ENCODE measurements at regions not wholly inside any gene's neighbourhood (a gene's known extent, or its start where the extent isn't known, plus 50 kb on each side); places are given as distances from the start of the nearest gene placed in this dataset.
"Not testable (repeated sequence)": the region's sequence is repeated elsewhere in the genome, so short reads cannot be mapped to it uniquely, and the experiment has no call there.

- no peak for DNase-seq (ENCODE audit: low spot score)
These were observed 121.5 kb upstream of the SATB1 start for GRCh38 chr3:18546632-18547031.

GRCh38 chr3:18544146-18544545 lies 119.0 kb upstream of the SATB1 start:
- DNase-seq (ENCODE audit: low spot score), result no peak

GRCh38 chr3:18538463-18539230 lies 113.5 kb upstream of the SATB1 start:
- no peak for DNase-seq (ENCODE audit: low spot score)

- peak; percentile 5 for DNase-seq (ENCODE audit: low spot score)
These were observed 107.9 kb upstream of the SATB1 start for GRCh38 chr3:18533039-18533438.

- no peak for DNase-seq (ENCODE audit: low spot score)
These were observed 106.5 kb upstream of the SATB1 start for GRCh38 chr3:18531662-18532061.

- DNase-seq (ENCODE audit: low spot score), result no peak
These were observed 104.5 kb upstream of the SATB1 start for GRCh38 chr3:18529631-18530030.

- DNase-seq (ENCODE audit: low spot score), result no peak
These were observed 102.6 kb upstream of the SATB1 start for GRCh38 chr3:18527691-18528090.

GRCh38 chr3:18526667-18527066 lies 101.5 kb upstream of the SATB1 start:
- no peak for DNase-seq (ENCODE audit: low spot score)

GRCh38 chr3:18516170-18516569 lies 91.0 kb upstream of the SATB1 start:
- not testable (repeated sequence) for DNase-seq (ENCODE audit: low spot score)

- no peak for DNase-seq (ENCODE audit: low spot score)
These were observed 88.0 kb upstream of the SATB1 start for GRCh38 chr3:18513091-18513490.

- no peak for DNase-seq (ENCODE audit: low spot score)
These were observed 86.9 kb upstream of the SATB1 start for GRCh38 chr3:18512007-18512406.

GRCh38 chr3:18510947-18511346 lies 85.8 kb upstream of the SATB1 start:
- DNase-seq (ENCODE audit: low spot score), result no peak

- DNase-seq (ENCODE audit: low spot score), result no peak
These were observed 82.2 kb upstream of the SATB1 start for GRCh38 chr3:18507333-18507732.

GRCh38 chr3:18505056-18505455 lies 79.9 kb upstream of the SATB1 start:
- no peak for DNase-seq (ENCODE audit: low spot score)

GRCh38 chr3:18501679-18502343 lies 76.7 kb upstream of the SATB1 start:
- DNase-seq (ENCODE audit: low spot score), result peak; percentile 45

- no peak for DNase-seq (ENCODE audit: low spot score)
These were observed 75.2 kb upstream of the SATB1 start for GRCh38 chr3:18500322-18500721.

- no peak for DNase-seq (ENCODE audit: low spot score)
These were observed 74.2 kb upstream of the SATB1 start for GRCh38 chr3:18499301-18499700.

- DNase-seq (ENCODE audit: low spot score), result no peak
These were observed 69.1 kb upstream of the SATB1 start for GRCh38 chr3:18494251-18494650.

- no peak for DNase-seq (ENCODE audit: low spot score)
These were observed 64.8 kb upstream of the SATB1 start for GRCh38 chr3:18489939-18490338.

- no peak for DNase-seq (ENCODE audit: low spot score)
These were observed 58.1 kb upstream of the SATB1 start for GRCh38 chr3:18483226-18483625.

- DNase-seq (ENCODE audit: low spot score), result no peak
These were observed 56.9 kb upstream of the SATB1 start for GRCh38 chr3:18481946-18482548.

GRCh38 chr3:18477620-18478019 lies 52.5 kb upstream of the SATB1 start:
- DNase-seq (ENCODE audit: low spot score), result no peak
